HepG2 (cell line): ENCODE measurements at regions not wholly inside any gene's neighbourhood (a gene's known extent, or its start where the extent isn't known, plus 50 kb on each side); places are given as distances from the start of the nearest gene placed in this dataset.

Experiments
- ATAC-seq: fragments of 200-7000 bp; cut with Tn5 transposase; 3 replicates; pipeline ENCODE4 v1.9.1; 2020; ENCODE audit warnings: mild to moderate bottlenecking, moderate library complexity
- BruUV-seq: library from RNA; stranded (reverse); fragments of 400-500 nt; replicated peaks from 2 replicates; lab custom pipeline; 2021; lab: Mats Ljungman, UMichigan
- CTCF ChIA-PET: fragments of 300-600 bp; formaldehyde crosslinking; extraction: SDS; loops from one replicate; lab custom pipeline; 2021; ENCODE audit warnings: low total read pairs, inconsistent platforms, low intra/inter-chr PET ratio; lab: Yijun Ruan, JAX
- POLR2A ChIA-PET: fragments of 350-600 bp; sonication (Branson Sonifier 250); formaldehyde crosslinking; loops from one replicate; lab custom pipeline; 2020; ENCODE audit warnings: antibody characterized with exemption, inconsistent platforms; lab: Yijun Ruan, JAX
- DNase-seq: peaks from one replicate; pipeline ENCODE4 v3.0.0-alpha.2; 2015; ENCODE audit warnings: low spot score
- FAIRE-seq: peaks from 3 replicates; lab custom pipeline; 2011; peaks lifted over from hg19 to GRCh38; lab: Jason Lieb, UNC
- H2AFZ ChIP-seq: one replicate; pipeline ENCODE4 v1.6.1; 2011; ENCODE audit warnings: low read length, inconsistent platforms
- H3K27ac ChIP-seq: fragments of 300-600 bp; 3 replicates; pipeline ENCODE4 v1.8.0; 2011; ENCODE audit warnings: mixed run types, mild to moderate bottlenecking, mixed read lengths, low read length, inconsistent platforms; ENCODE audit not compliant: insufficient read depth; ENCODE audit errors: extremely low read length
- H3K27me3 ChIP-seq, 2 experiments: fragments of 200-600 bp in 1 of 2; 2 replicates in 1 of 2; 3 replicates in 1 of 2; pipeline versions ENCODE4 v1.6.0 to v1.8.0; 2011; ENCODE audit warnings: low read length in 2 of 2, mild to moderate bottlenecking in 2 of 2, moderate library complexity in 2 of 2, inconsistent platforms in 1 of 2; ENCODE audit not compliant: insufficient read depth in 2 of 2, control insufficient read depth in 1 of 2
- H3K36me3 ChIP-seq, 2 experiments: fragments of 200-600 bp in 1 of 2; replicated peaks in 1 of 2; 2 replicates in 1 of 2; 3 replicates in 1 of 2; pipeline versions ENCODE4 v1.5.1 to v1.8.0; 2011; ENCODE audit warnings: low read length in 2 of 2, inconsistent platforms in 1 of 2; ENCODE audit not compliant: insufficient read depth in 2 of 2, control insufficient read depth in 1 of 2
- H3K4me1 ChIP-seq: 2 replicates; pipeline ENCODE4 v1.5.1; 2012; ENCODE audit warnings: low read length, inconsistent platforms; ENCODE audit not compliant: insufficient read depth
- H3K4me2 ChIP-seq: 2 replicates; pipeline ENCODE4 v1.6.0; 2011; ENCODE audit warnings: low read depth, low read length, inconsistent platforms
- H3K4me3 ChIP-seq, 3 experiments: fragments of 200-600 bp in 1 of 3; sonication (generic), shearing (Covaris generic) in 1 of 3; replicated peaks in 1 of 3; 2 replicates each; pipeline ENCODE4 v1.5.1; 2011 to 2016; ENCODE audit warnings: low read length in 3 of 3, inconsistent platforms in 2 of 3, low read depth in 2 of 3, mild to moderate bottlenecking in 2 of 3, control low read depth in 1 of 3, mixed read lengths in 1 of 3; ENCODE audit not compliant: insufficient read depth in 1 of 3
- H3K79me2 ChIP-seq: one replicate; pipeline ENCODE4 v1.6.1; 2011; ENCODE audit warnings: low read length, inconsistent platforms; ENCODE audit not compliant: insufficient read depth
- H3K9ac ChIP-seq: 2 replicates; pipeline ENCODE4 v1.6.0; 2011; ENCODE audit warnings: mild to moderate bottlenecking, low read depth, low read length, inconsistent platforms; ENCODE audit not compliant: insufficient read depth
- H3K9me3 ChIP-seq: 2 replicates; pipeline ENCODE4 v1.5.1; 2012; ENCODE audit warnings: mild to moderate bottlenecking, low read length
- H4K20me1 ChIP-seq: 2 replicates; pipeline ENCODE4 v1.6.0; 2011; ENCODE audit warnings: inconsistent platforms, mild to moderate bottlenecking, low read length, moderate library complexity; ENCODE audit not compliant: insufficient read depth
- AKAP8 ChIP-seq: sonication (generic); formaldehyde crosslinking; IDR thresholded peaks from 2 replicates; pipeline ENCODE4 v1.5.1; 2020; ENCODE audit warnings: mild to moderate bottlenecking, missing genetic modification reagents
- ARHGAP35 ChIP-seq: sonication (generic); formaldehyde crosslinking; IDR thresholded peaks from 2 replicates; pipeline ENCODE4 v1.9.0; 2022; ENCODE audit warnings: mild to moderate bottlenecking, inconsistent platforms, moderate library complexity, missing genetic modification reagents, borderline replicate concordance
- ATF3 ChIP-seq: sonication (generic); formaldehyde crosslinking; IDR thresholded peaks from 2 replicates; pipeline ENCODE4 v1.4.0; 2020; ENCODE audit warnings: missing genetic modification reagents
- ATF6 ChIP-seq: sonication (generic); formaldehyde crosslinking; conservative IDR thresholded peaks from 2 replicates; pipeline ENCODE4 v1.4.0; 2020; ENCODE audit warnings: missing genetic modification reagents
- ETV6 ChIP-seq: sonication (generic); formaldehyde crosslinking; conservative IDR thresholded peaks from 2 replicates; pipeline ENCODE4 v1.4.0; 2020; ENCODE audit warnings: missing genetic modification reagents
- GTF3A ChIP-seq: sonication (generic); formaldehyde crosslinking; conservative IDR thresholded peaks from 2 replicates; pipeline ENCODE4 v1.4.0; 2020; ENCODE audit warnings: mild to moderate bottlenecking, missing genetic modification reagents
- IRX3 ChIP-seq: sonication (generic); formaldehyde crosslinking; IDR thresholded peaks from 2 replicates; pipeline ENCODE4 v1.8.1; 2023; ENCODE audit warnings: mild to moderate bottlenecking, low read depth, missing genetic modification reagents, borderline replicate concordance
- NFE2L1 ChIP-seq: sonication (generic); formaldehyde crosslinking; IDR thresholded peaks from 2 replicates; pipeline ENCODE4 v1.4.0; 2020; ENCODE audit warnings: missing genetic modification reagents, mild to moderate bottlenecking, borderline replicate concordance
- RBAK ChIP-seq: sonication (generic); formaldehyde crosslinking; IDR thresholded peaks from 2 replicates; pipeline ENCODE4 v1.5.1; 2020; ENCODE audit warnings: mild to moderate bottlenecking, missing genetic modification reagents
- SALL2 ChIP-seq: sonication (generic); formaldehyde crosslinking; IDR thresholded peaks from 2 replicates; pipeline ENCODE4 v1.8.1; 2023; ENCODE audit warnings: mild to moderate bottlenecking, missing genetic modification reagents, inconsistent platforms
- TAF15 ChIP-seq: fragments of 200-400 bp; formaldehyde crosslinking; IDR thresholded peaks from one replicate; pipeline ENCODE4 v1.6.1; 2018; ENCODE audit warnings: mild to moderate bottlenecking, low read depth, low read length; ENCODE audit not compliant: poor library complexity, severe bottlenecking
- TBX3 ChIP-seq: fragments of 450-650 bp; IDR thresholded peaks from 2 replicates; pipeline ENCODE4 v1.6.1; 2017; ENCODE audit warnings: antibody characterized with exemption, mild to moderate bottlenecking, inconsistent platforms, borderline replicate concordance
- ZNF207 ChIP-seq: fragments of 450-650 bp; IDR thresholded peaks from 2 replicates; pipeline ENCODE4 v1.6.1; 2016; ENCODE audit warnings: antibody characterized with exemption, borderline replicate concordance
- ZNF234 ChIP-seq: sonication (generic); formaldehyde crosslinking; conservative IDR thresholded peaks from 2 replicates; pipeline ENCODE4 v1.5.1; 2020; ENCODE audit warnings: mild to moderate bottlenecking, missing genetic modification reagents
- ZNF414 ChIP-seq: sonication (generic); formaldehyde crosslinking; IDR thresholded peaks from 2 replicates; pipeline ENCODE4 v1.5.0; 2020; ENCODE audit warnings: missing genetic modification reagents
- ZNF430 ChIP-seq: sonication (generic); formaldehyde crosslinking; IDR thresholded peaks from 2 replicates; pipeline ENCODE4 v1.9.0; 2021; ENCODE audit warnings: mild to moderate bottlenecking, missing genetic modification reagents
- ZNF510 ChIP-seq: sonication (generic); formaldehyde crosslinking; IDR thresholded peaks from 2 replicates; pipeline ENCODE4 v1.4.0; 2020; ENCODE audit warnings: low read depth, mild to moderate bottlenecking, missing genetic modification reagents
- ZNF530 ChIP-seq: sonication (generic); formaldehyde crosslinking; IDR thresholded peaks from 2 replicates; pipeline ENCODE4 v1.5.0; 2020; ENCODE audit warnings: low read depth, mild to moderate bottlenecking, missing genetic modification reagents
- ZNF558 ChIP-seq: sonication (generic); formaldehyde crosslinking; IDR thresholded peaks from 2 replicates; pipeline ENCODE4 v1.9.0; 2022; ENCODE audit warnings: mild to moderate bottlenecking, missing genetic modification reagents, borderline replicate concordance
- ZNF615 ChIP-seq: sonication (generic); formaldehyde crosslinking; IDR thresholded peaks from 2 replicates; pipeline ENCODE4 v1.5.0; 2020; ENCODE audit warnings: mild to moderate bottlenecking, missing genetic modification reagents, borderline replicate concordance
- WGBS: methylation state at CpG from one replicate; pipeline ENCODE4 v1.1.6; 2017; ENCODE audit warnings: low lambda C conversion rate; 5-methylcytosine and 5-hydroxymethylcytosine counted together
- in situ Hi-C: cut with HindIII; loops from 2 replicates; pipeline ENCODE4 v1.10.0; 2017; ENCODE audit warnings: low pct_unique_long_range_greater_than_20kb; ENCODE audit not compliant: extremely low pct_ligation_motif_present
- intact Hi-C: fragments of 100-400 bp; cut with micrococcal nuclease; formaldehyde crosslinking; loops from one replicate; pipeline ENCODE4 v1.10.0; 2022; ENCODE audit not compliant: unreplicated experiment

GRCh38 chr6:12403947-12404647 is 113.9 kb downstream of the EDN1 start:
- no peak overlapping the region for H3K27ac ChIP-seq
- no peaks in the 10 kb centered on the region for H3K79me2 ChIP-seq
- no TSS peak for BruUV-seq
- H3K9ac ChIP-seq = no peak overlapping the region
- CTCF ChIA-PET = no interaction called here
- no peaks in the 10 kb centered on the region for H4K20me1 ChIP-seq
- no peaks in the 10 kb centered on the region for H3K36me3 ChIP-seq
- H3K4me1 ChIP-seq = no peaks in the 10 kb centered on the region
- no peaks in the 10 kb centered on the region for H3K9me3 ChIP-seq
- DNase-seq = no peak
- intact Hi-C loops = no loop called here
- peaks cover 0 to 1% of the 10 kb centered on the region in 2 experiments; a peak in 1 of 5 replicates for H3K27me3 ChIP-seq
- no peak overlapping the region for H3K4me3 ChIP-seq
- FAIRE-seq = no peak
- H2AFZ ChIP-seq = no peak overlapping the region
- WGBS = 15% methylated on average over 5 of the region's 6 CpGs
- POLR2A ChIA-PET = no interaction called here
- ATAC-seq = no peak; the same call in 2 of the 3 replicates
- no peak for TF ChIP-seq ZNF234 (CRISPR knock-in tag)
- no peak for TF ChIP-seq ZNF207
- TF ChIP-seq ZNF615 (CRISPR knock-in tag) = no peak
- TF ChIP-seq ZNF530 (CRISPR knock-in tag) = no peak
- no peak for TF ChIP-seq TBX3
- no peak for TF ChIP-seq ARHGAP35 (CRISPR knock-in tag)
- no peak for TF ChIP-seq ZNF414 (CRISPR knock-in tag)
- no peak for TF ChIP-seq TAF15
- TF ChIP-seq RBAK (CRISPR knock-in tag) = no peak
- no peak for TF ChIP-seq ATF3
- no peak for TF ChIP-seq IRX3 (CRISPR knock-in tag)
- TF ChIP-seq ZNF510 = no peak
- TF ChIP-seq GTF3A (CRISPR knock-in tag) = no peak
- no peak for TF ChIP-seq NFE2L1 (CRISPR knock-in tag)
- no peak for TF ChIP-seq SALL2 (CRISPR knock-in tag)
- no peak for TF ChIP-seq ZNF430 (CRISPR knock-in tag)
- no peak for TF ChIP-seq ATF6 (CRISPR knock-in tag)
- TF ChIP-seq AKAP8 = no peak
- TF ChIP-seq ZNF558 (CRISPR knock-in tag) = no peak
- no peak for TF ChIP-seq ETV6 (CRISPR knock-in tag)
- in situ Hi-C loops = no loop called here
- no peak overlapping the region for H3K4me2 ChIP-seq
